Fibroblast of skin of right biceps (primary cell): ENCODE measurements at regions not wholly inside any gene's neighbourhood (a gene's known extent, or its start where the extent isn't known, plus 50 kb on each side); places are given as distances from the start of the nearest gene placed in this dataset.
"Not testable (repeated sequence)": the region's sequence is repeated elsewhere in the genome, so short reads cannot be mapped to it uniquely, and the experiment has no call there.

Experiments used
- DNase-seq: peaks from one replicate; pipeline ENCODE4 v3.0.0-alpha.2; 2013

GRCh38 chr5:130815246-130815645 lies 349.8 kb downstream of the HINT1 start:
- no peak for DNase-seq

- DNase-seq = no peak
Measured at GRCh38 chr5:130808691-130809090, 356.4 kb downstream of the HINT1 start.

- DNase-seq = no peak
Measured at GRCh38 chr5:130805648-130806047, 359.4 kb downstream of the HINT1 start.

GRCh38 chr5:130805036-130805435 lies 360.0 kb downstream of the HINT1 start:
- no peak for DNase-seq

GRCh38 chr5:130801963-130802362 lies 363.1 kb downstream of the HINT1 start:
- DNase-seq = no peak

DNA sequence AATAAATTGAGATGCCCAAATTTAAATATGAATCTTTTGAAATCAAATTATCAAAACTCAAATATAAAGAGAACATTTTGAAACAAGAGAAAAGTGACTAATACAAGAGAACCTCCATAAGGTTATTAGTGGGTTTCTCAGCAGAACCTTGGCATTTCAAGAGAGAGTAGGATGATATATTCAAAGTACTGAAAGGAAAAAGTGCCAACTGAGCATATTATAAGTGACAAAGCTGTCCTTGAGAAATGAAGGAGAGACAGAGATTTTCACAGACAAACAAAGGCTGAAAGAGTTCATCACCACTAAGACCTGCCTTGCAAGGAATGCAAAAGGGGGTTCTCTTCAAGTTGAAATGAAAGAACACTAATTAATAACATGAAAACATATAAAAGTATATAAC lies 366.0 kb downstream of the HINT1 start:
- DNase-seq = no peak

- DNase-seq = no peak
Measured at GRCh38 chr5:130797303-130797702, 367.8 kb downstream of the HINT1 start.

GRCh38 chr5:130796902-130797301 lies 368.2 kb downstream of the HINT1 start:
- no peak for DNase-seq

- DNase-seq = no peak
Measured at GRCh38 chr5:130796032-130796431, 369.0 kb downstream of the HINT1 start.

GRCh38 chr5:130795037-130795436 lies 370.0 kb downstream of the HINT1 start:
- DNase-seq = no peak

- DNase-seq = no peak
Measured at GRCh38 chr5:130777794-130778193, 387.3 kb downstream of the HINT1 start.

GRCh38 chr5:130773813-130774212 lies 391.2 kb downstream of the HINT1 start:
- peak; percentile 12 for DNase-seq

DNA sequence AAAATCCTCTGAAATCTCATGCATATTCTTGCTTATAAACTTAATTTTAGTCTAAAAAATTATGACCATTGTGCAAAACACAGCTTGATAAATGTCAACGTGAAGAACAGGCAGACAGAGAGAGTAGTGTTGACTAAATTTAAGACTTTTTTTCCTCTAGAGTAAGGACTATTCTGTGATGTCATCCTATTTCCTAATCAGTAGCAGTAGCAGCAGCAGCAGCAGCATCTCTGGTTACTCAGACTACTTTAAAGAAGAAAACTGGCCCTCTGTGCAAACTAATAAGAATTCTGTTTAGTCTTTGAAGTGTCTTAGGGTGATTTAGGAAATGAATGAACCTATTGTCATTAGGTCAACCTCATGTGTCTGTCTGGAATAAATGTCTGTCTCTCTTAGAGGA lies 403.0 kb downstream of the HINT1 start:
- peak; percentile 11 for DNase-seq

GRCh38 chr5:130759061-130759460 lies 406.0 kb downstream of the HINT1 start:
- DNase-seq = no peak

DNA sequence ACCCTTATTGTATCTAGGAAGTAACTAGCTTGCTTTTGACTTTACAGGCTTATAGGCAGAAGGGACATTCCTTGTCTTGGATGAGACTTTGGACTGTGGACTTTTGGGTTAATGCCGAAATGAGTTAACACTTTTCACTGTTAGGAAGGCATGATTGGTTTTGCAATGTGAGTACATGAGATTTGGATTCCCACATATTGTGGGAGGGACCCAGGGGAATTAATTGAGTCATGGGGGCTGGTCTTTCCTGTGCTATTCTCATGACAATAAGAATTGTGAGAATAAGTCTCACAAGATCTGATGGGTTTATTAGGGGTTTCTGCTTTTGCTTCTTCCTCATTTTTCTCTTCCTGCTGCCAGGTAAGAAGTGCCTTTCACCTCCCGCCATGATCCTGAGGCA lies 417.5 kb downstream of the HINT1 start:
- no peak for DNase-seq

- DNase-seq = not testable (repeated sequence)
Measured at GRCh38 chr5:130746641-130747040, 418.4 kb downstream of the HINT1 start.

DNA sequence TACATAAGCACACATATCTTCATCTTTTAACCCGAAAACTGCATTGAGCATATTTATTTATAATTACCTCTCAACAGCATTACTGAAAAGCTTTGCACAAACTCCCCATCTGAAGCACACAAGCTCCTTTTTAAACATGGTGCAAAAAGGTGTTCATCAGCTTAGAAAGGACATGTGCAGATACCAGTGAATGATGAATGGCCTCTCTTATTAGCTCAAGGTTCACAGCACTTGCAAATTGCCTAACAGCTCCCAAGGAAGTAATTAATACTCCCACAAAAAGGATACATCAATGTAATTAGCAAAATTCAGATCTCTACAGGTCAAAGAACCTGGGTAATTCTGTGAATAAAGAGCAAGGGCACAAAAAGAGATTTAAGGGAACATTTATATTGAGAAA lies 422.0 kb downstream of the HINT1 start:
- no peak for DNase-seq

DNA sequence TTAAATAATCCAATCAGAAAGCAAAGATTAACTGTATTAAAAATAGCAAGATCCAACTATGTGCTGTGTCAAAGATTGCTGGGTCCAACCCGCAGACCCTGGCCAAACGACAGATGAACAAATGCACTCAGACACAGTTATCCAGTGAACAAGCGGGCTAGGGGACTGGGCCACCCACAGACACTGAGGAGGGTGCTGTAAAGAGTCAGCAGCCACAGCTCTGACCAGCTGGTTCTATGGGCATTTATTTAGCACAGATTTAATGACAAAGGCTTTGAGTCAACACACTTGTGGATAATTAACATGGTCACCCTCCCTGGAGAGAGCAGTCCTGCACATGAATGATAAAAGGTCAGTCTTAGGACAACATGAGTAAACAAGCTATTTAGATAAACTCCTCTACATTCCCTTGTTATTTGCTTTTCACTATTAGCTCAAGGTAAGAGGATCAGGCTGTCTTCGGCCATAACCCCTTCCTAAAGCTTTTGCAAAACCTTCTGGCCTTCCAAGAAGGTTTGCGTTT lies 424.9 kb downstream of the HINT1 start:
- no peak for DNase-seq

- no peak for DNase-seq
Measured at GRCh38 chr5:130731839-130732238, 433.2 kb downstream of the HINT1 start.

DNA sequence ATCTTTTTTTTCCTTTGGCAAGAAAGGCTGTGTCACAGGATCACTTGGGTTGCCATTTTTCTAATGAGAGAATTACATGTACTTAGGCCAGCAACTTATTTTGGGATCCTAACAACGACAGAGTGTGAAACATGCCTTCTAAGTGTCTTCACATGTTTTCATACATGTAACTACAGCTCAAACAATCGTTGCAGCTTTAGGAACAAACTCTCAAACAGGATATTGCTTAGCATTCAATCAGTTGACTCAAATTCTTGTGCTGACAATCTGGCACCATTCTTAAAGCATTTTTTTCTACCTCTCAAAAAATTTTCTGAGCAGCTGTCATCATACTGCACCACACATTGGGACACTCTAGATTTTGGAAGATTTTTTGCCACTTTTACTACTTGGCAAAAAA lies 435.5 kb downstream of the HINT1 start:
- DNase-seq = no peak

GRCh38 chr5:130727830-130728229 lies 437.2 kb downstream of the HINT1 start:
- DNase-seq = no peak

- no peak for DNase-seq
Measured at GRCh38 chr5:130724658-130725057, 440.4 kb downstream of the HINT1 start.

DNA sequence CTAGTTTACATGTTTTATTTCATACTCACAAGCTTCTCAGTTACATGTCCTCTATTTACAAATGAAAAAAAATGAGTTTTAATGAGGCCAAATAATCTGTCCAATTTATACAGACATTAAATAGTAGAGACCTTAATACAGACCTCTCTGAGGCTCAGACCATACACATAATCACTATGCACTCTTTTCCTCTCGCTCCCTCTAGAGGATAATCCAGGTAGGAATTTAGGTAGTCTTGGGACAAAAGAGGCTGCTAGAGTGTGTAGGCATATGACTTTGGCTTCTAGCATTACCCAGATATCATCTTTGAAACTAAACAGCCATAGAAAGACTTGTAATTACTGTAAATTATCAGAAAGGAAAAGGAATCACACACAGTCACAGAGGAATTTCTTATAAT lies 444.7 kb downstream of the HINT1 start:
- DNase-seq = peak; percentile 64

- DNase-seq = peak; percentile 45
Measured at GRCh38 chr5:130715541-130715940, 449.5 kb downstream of the HINT1 start.

- no peak for DNase-seq
Measured at GRCh38 chr5:130714200-130714599, 450.9 kb downstream of the HINT1 start.

GRCh38 chr5:130712324-130712723 lies 452.7 kb downstream of the HINT1 start:
- DNase-seq = no peak
